HG02852 (cell line): ENCODE measurements at regions not wholly inside any gene's neighbourhood (a gene's known extent, or its start where the extent isn't known, plus 50 kb on each side); places are given as distances from the start of the nearest gene placed in this dataset.
"Not testable (repeated sequence)": the region's sequence is repeated elsewhere in the genome, so short reads cannot be mapped to it uniquely, and the experiment has no call there.

Experiments used
- ATAC-seq: cut with Tn5 transposase; IDR thresholded peaks from one replicate; pipeline ENCODE4 v1.9.1; 2021; ENCODE audit warnings: mild to moderate bottlenecking, moderate library complexity; ENCODE audit not compliant: unreplicated experiment

- no peak for ATAC-seq
These were observed 488.7 kb upstream of the COX7C start for GRCh38 chr5:86129009-86129408.

- no peak for ATAC-seq
These were observed 480.4 kb upstream of the COX7C start for GRCh38 chr5:86137297-86137696.

GRCh38 chr5:86143837-86144236 is 473.9 kb upstream of the COX7C start:
- ATAC-seq = no peak

- no peak for ATAC-seq
These were observed 464.7 kb upstream of the COX7C start for GRCh38 chr5:86152988-86153560.

GRCh38 chr5:86155796-86156195 is 461.9 kb upstream of the COX7C start:
- ATAC-seq = no peak

- ATAC-seq = no peak
These were observed 447.5 kb upstream of the COX7C start for GRCh38 chr5:86170194-86170593.

- peak; percentile 94 for ATAC-seq
These were observed 442.5 kb upstream of the COX7C start for GRCh38 chr5:86175224-86175623.

GRCh38 chr5:86199287-86199686 is 418.5 kb upstream of the COX7C start:
- ATAC-seq = no peak

GRCh38 chr5:86228147-86228546 is 389.6 kb upstream of the COX7C start:
- no peak for ATAC-seq

GRCh38 chr5:86232246-86232645 is 385.5 kb upstream of the COX7C start:
- ATAC-seq = no peak

- no peak for ATAC-seq
These were observed 373.6 kb upstream of the COX7C start for GRCh38 chr5:86244153-86244552.

GRCh38 chr5:86257871-86258270 is 359.9 kb upstream of the COX7C start:
- ATAC-seq = no peak

- not testable (repeated sequence) for ATAC-seq
These were observed 333.1 kb upstream of the COX7C start for GRCh38 chr5:86284400-86285190.

GRCh38 chr5:86287437-86287836 is 330.3 kb upstream of the COX7C start:
- not testable (repeated sequence) for ATAC-seq

GRCh38 chr5:86289786-86290185 is 328.0 kb upstream of the COX7C start:
- not testable (repeated sequence) for ATAC-seq

- not testable (repeated sequence) for ATAC-seq
These were observed 324.9 kb upstream of the COX7C start for GRCh38 chr5:86292811-86293210.

- ATAC-seq = not testable (repeated sequence)
These were observed 315.1 kb upstream of the COX7C start for GRCh38 chr5:86302643-86303042.

GRCh38 chr5:86305050-86305449 is 312.7 kb upstream of the COX7C start:
- ATAC-seq = peak; percentile 79

GRCh38 chr5:86314951-86315350 is 302.8 kb upstream of the COX7C start:
- ATAC-seq = no peak

- ATAC-seq = no peak
These were observed 297.5 kb upstream of the COX7C start for GRCh38 chr5:86320266-86320665.

- no peak for ATAC-seq
These were observed 288.4 kb upstream of the COX7C start for GRCh38 chr5:86329318-86329717.

GRCh38 chr5:86330736-86331135 is 287.0 kb upstream of the COX7C start:
- ATAC-seq = no peak

- no peak for ATAC-seq
These were observed 284.9 kb upstream of the COX7C start for GRCh38 chr5:86332851-86333250.
